WTC11 (cell line): ENCODE measurements at regions not wholly inside any gene's neighbourhood (a gene's known extent, or its start where the extent isn't known, plus 50 kb on each side); places are given as distances from the start of the nearest gene placed in this dataset.

Source experiments
- ATAC-seq: fragments of 200-7000 bp; cut with Tn5 transposase; 2 replicates; pipeline ENCODE4 v1.10.0; 2021; ENCODE audit warnings: mild to moderate bottlenecking, moderate library complexity
- CTCF ChIA-PET: fragments of 300-600 bp; sonication (Branson Sonifier 250); formaldehyde crosslinking; loops from one replicate; lab custom pipeline; 2021; ENCODE audit warnings: antibody characterized with exemption; lab: Charles Lee
- POLR2A ChIA-PET: fragments of 350-600 bp; sonication (Branson Sonifier 250); formaldehyde crosslinking; loops from one replicate; lab custom pipeline; 2021; ENCODE audit warnings: antibody characterized with exemption; lab: Charles Lee
- DNase-seq: peaks from one replicate; pipeline ENCODE4 v3.0.0; 2021; ENCODE audit warnings: low spot score
- H3K27ac Mint-ChIP-seq: 2 replicates; pipeline ENCODE4 v1.8.0; 2021; ENCODE audit warnings: mixed read lengths
- H3K27me3 Mint-ChIP-seq: 2 replicates; pipeline ENCODE4 v1.8.0; 2021; ENCODE audit warnings: low read depth, mild to moderate bottlenecking, moderate library complexity, mixed read lengths
- H3K36me3 Mint-ChIP-seq: 2 replicates; pipeline ENCODE4 v1.8.0; 2021; ENCODE audit warnings: mixed read lengths
- H3K4me1 Mint-ChIP-seq: 2 replicates; pipeline ENCODE4 v1.8.0; 2022; ENCODE audit warnings: mixed read lengths
- H3K4me3 Mint-ChIP-seq: 2 replicates; pipeline ENCODE4 v1.8.0; 2021; ENCODE audit warnings: mild to moderate bottlenecking, moderate library complexity, mixed read lengths
- H3K9me3 Mint-ChIP-seq: 2 replicates; pipeline ENCODE4 v1.8.0; 2021; ENCODE audit warnings: mixed read lengths
- ATF2 ChIP-seq: sonication (generic); formaldehyde crosslinking; IDR thresholded peaks from 2 replicates; pipeline ENCODE4 v1.8.1; 2022; ENCODE audit warnings: low read depth, missing genetic modification reagents, borderline replicate concordance
- IRF1 ChIP-seq: sonication (generic); formaldehyde crosslinking; IDR thresholded peaks from 2 replicates; pipeline ENCODE4 v1.8.0; 2023; ENCODE audit warnings: missing genetic modification reagents
- JAZF1 ChIP-seq: fragments of 250-450 bp; sonication (Bioruptor Pico); IDR thresholded peaks from 2 replicates; pipeline ENCODE4 v1.9.0; 2021; ENCODE audit warnings: moderate library complexity, mild to moderate bottlenecking, inconsistent platforms
- MAX ChIP-seq: sonication (generic); formaldehyde crosslinking; IDR thresholded peaks from 2 replicates; pipeline ENCODE4 v1.8.0; 2022; ENCODE audit warnings: mild to moderate bottlenecking, missing genetic modification reagents
- PRDM15 ChIP-seq: sonication (generic); formaldehyde crosslinking; IDR thresholded peaks from 2 replicates; pipeline ENCODE4 v1.8.0; 2022; ENCODE audit warnings: missing genetic modification reagents
- SP1 ChIP-seq: sonication (generic); formaldehyde crosslinking; conservative IDR thresholded peaks from 2 replicates; pipeline ENCODE4 v1.8.1; 2022; ENCODE audit warnings: missing genetic modification reagents
- TEAD1 ChIP-seq: sonication (generic); formaldehyde crosslinking; IDR thresholded peaks from 2 replicates; pipeline ENCODE4 v1.8.0; 2022; ENCODE audit warnings: mild to moderate bottlenecking, missing genetic modification reagents
- TEAD4 ChIP-seq: sonication (generic); formaldehyde crosslinking; IDR thresholded peaks from 2 replicates; pipeline ENCODE4 v1.8.0; 2022; ENCODE audit warnings: mild to moderate bottlenecking, missing genetic modification reagents
- ZNF423 ChIP-seq: fragments of 250-450 bp; sonication (Bioruptor Pico); IDR thresholded peaks from 2 replicates; pipeline ENCODE4 v2.1.2; 2022; ENCODE audit warnings: mild to moderate bottlenecking, moderate library complexity
- TF ChIP-seq, protein P1 (sequence below): sonication (generic); formaldehyde crosslinking; IDR thresholded peaks from 2 replicates; pipeline ENCODE4 v1.8.1; 2023; ENCODE audit warnings: mild to moderate bottlenecking, missing genetic modification reagents

DNA sequence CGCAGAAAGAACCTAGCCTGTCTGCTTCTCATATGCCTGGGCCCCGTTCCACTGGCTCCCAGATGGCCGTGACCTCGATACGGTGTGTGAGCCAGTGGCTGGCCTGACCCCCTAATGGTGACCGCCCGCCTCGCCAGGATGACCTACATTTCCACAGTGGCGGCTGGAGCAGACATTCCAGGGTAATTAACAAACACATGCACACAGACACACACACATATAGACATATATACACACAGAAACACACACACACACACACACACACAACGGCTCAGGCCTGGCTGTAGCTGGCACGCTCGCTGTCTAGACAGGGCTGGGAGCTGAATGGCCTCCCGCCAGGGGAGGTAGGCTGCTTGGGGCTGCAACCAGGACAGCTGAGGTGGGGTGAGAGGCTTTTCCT is 227.1 kb downstream of the ANKRD60 start:
- no peak overlapping the region for H3K27ac Mint-ChIP-seq
- CTCF ChIA-PET = no interaction called here
- peaks cover 17% of the 10 kb centered on the region; the same call in 1 of the 2 replicates for H3K9me3 Mint-ChIP-seq
- no peaks in the 10 kb centered on the region; the same call in 1 of the 2 replicates for H3K36me3 Mint-ChIP-seq
- DNase-seq = no peak
- ATAC-seq = no peak
- TF ChIP-seq JAZF1 (CRISPR knock-in tag) = no peak
- TF ChIP-seq, all 79 proteins: peak for 0
- POLR2A ChIA-PET = no interaction called here
- peaks cover 18% of the 10 kb centered on the region for H3K4me1 Mint-ChIP-seq
- 0 out of 2 replicates have a peak, but pooled peaks cover 5% of the 10 kb centered on the region for H3K27me3 Mint-ChIP-seq
- H3K4me3 Mint-ChIP-seq = no peak overlapping the region

GRCh38 chr20:58000861-58001260 is 227.6 kb downstream of the ANKRD60 start:
- 0 out of 2 replicates have a peak, but pooled peaks cover 5% of the 10 kb centered on the region for H3K27me3 Mint-ChIP-seq
- POLR2A ChIA-PET = no interaction called here
- ATAC-seq = no peak
- no peak for TF ChIP-seq TEAD4 (CRISPR knock-in tag)
- TF ChIP-seq, all 79 proteins: peak for 0
- peaks cover 17% of the 10 kb centered on the region; the same call in 1 of the 2 replicates for H3K9me3 Mint-ChIP-seq
- H3K4me1 Mint-ChIP-seq = peaks cover 18% of the 10 kb centered on the region
- no peak overlapping the region; the same call in 1 of the 2 replicates for H3K27ac Mint-ChIP-seq
- no peaks in the 10 kb centered on the region; the same call in 1 of the 2 replicates for H3K36me3 Mint-ChIP-seq
- CTCF ChIA-PET = no interaction called here
- no peak for DNase-seq
- H3K4me3 Mint-ChIP-seq = no peak overlapping the region

DNA sequence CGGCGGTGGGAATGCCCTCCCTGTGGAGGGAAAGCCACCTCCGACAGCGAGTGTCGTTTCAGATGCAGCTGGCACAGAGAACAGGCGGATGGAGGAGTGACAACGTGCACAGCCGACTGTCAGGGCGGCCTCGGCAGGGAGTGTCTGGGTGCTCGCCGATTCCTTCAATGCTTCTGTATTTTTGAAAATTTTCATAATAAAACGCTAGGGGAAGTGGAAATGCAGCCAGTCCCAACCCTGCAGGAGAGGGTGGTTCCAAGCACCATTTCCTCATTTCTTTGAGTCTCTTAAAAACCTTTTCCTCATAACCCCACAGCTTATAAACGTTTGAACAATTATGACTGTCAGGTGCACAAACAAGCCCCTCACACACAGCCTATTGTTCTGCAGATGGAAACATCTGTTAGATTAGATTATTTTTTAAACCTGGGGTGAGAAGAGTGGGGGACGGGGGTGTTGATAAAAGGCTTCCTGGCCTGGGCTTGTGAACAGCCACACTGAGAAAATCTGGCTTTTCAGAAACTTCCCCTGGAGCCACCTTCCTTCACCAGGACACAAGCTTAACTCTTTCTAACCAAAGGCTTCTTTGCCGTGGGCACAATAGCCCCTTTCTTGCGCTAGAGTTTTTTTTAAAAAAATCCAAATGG is 228.9 kb downstream of the ANKRD60 start:
- TF ChIP-seq, protein P1, sequence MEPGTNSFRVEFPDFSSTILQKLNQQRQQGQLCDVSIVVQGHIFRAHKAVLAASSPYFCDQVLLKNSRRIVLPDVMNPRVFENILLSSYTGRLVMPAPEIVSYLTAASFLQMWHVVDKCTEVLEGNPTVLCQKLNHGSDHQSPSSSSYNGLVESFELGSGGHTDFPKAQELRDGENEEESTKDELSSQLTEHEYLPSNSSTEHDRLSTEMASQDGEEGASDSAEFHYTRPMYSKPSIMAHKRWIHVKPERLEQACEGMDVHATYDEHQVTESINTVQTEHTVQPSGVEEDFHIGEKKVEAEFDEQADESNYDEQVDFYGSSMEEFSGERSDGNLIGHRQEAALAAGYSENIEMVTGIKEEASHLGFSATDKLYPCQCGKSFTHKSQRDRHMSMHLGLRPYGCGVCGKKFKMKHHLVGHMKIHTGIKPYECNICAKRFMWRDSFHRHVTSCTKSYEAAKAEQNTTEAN = no peak
- peak; percentile 81; the same call in 1 of the 2 replicates for TF ChIP-seq TEAD1
- TF ChIP-seq MAX = 0 out of 2 replicates have a peak, but pooled peaks have one; percentile 13
- ChIA-PET POLR2A (no interaction called here), CTCF (interaction anchor here (1.0 to 1.5 kb wide), 3 partner anchors 211 to 377 kb away, joined by 3 to 5 read pairs (median 3); no protein-coding TSS in a partner anchor)
- peaks cover 15% of the 10 kb centered on the region; the same call in 1 of the 2 replicates for H3K9me3 Mint-ChIP-seq
- peak; percentile 33 for DNase-seq
- ATAC-seq = peak; percentile 69
- H3K27ac Mint-ChIP-seq = no peak overlapping the region
- peaks cover 18% of the 10 kb centered on the region for H3K4me1 Mint-ChIP-seq
- H3K27me3 Mint-ChIP-seq = 0 out of 2 replicates have a peak, but pooled peaks cover 5% of the 10 kb centered on the region
- H3K4me3 Mint-ChIP-seq = 0 out of 2 replicates have a peak overlapping the region, but pooled peaks have one; percentile 14
- no peaks in the 10 kb centered on the region; the same call in 1 of the 2 replicates for H3K36me3 Mint-ChIP-seq

DNA sequence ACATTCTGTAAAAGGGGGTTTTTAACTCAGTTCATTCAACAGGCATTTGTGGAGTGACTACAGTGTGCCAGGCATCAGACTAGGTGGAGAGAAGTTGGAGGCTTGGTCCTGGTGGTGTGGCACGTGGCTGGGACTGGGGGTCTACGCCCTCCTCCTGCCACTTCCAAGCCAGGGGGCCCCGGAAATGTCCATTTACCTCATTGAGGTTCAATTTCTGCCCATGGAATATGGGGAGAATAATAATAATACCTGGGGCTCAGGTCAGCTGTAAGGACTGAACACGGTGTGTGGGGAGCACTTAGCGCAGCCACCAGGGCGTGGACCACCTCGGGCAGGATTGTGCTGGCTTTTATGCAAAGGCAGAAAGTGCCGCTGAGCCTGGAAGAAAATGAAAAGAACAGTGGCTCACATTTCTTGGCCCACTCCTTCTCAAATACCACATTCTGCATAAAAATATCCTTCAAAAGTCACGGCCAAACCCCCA is 229.4 kb downstream of the ANKRD60 start:
- Mint-ChIP-seq H3K36me3 (no peaks in the 10 kb centered on the region), H3K4me1 (peaks cover 18% of the 10 kb centered on the region), H3K27ac (no peak overlapping the region), H3K9me3 (peaks cover 9% of the 10 kb centered on the region; the same call in 1 of the 2 replicates)
- POLR2A ChIA-PET = no interaction called here
- TF ChIP-seq ZNF423 (CRISPR knock-in tag) = peak; percentile 43; the same call in 1 of the 2 replicates
- TF ChIP-seq ATF2 (CRISPR knock-in tag) = no peak
- TF ChIP-seq PRDM15 = no peak
- TF ChIP-seq IRF1 (CRISPR knock-in tag) = no peak
- TF ChIP-seq SP1 (CRISPR knock-in tag) = no peak
- TF ChIP-seq, all 79 proteins: peak for 1
- ATAC-seq (peak; percentile 50), DNase-seq (no peak)
- Mint-ChIP-seq H3K4me3 (0 out of 2 replicates have a peak overlapping the region, but pooled peaks have one; percentile 14), H3K27me3 (0 out of 2 replicates have a peak, but pooled peaks cover 5% of the 10 kb centered on the region)
- CTCF ChIA-PET = interaction anchor here (1.0 to 1.5 kb wide), 3 partner anchors 281 to 376 kb away, joined by 3 to 5 read pairs (median 3); no protein-coding TSS in a partner anchor
